Stimulated activated naive CD8-positive, alpha-beta T cell treated with anti-CD3 and anti-CD28 coated beads, Interleukin-15, amount 100 ng/mL, for 72 hours (primary cell): ENCODE measurements at regions not wholly inside any gene's neighbourhood (a gene's known extent, or its start where the extent isn't known, plus 50 kb on each side); places are given as distances from the start of the nearest gene placed in this dataset.
"Not testable (repeated sequence)": the region's sequence is repeated elsewhere in the genome, so short reads cannot be mapped to it uniquely, and the experiment has no call there.

Experiments
- ATAC-seq: fragments of 150-1000 bp; cut with Tn5 transposase; 2 replicates; pipeline ENCODE4 v1.10.0; 2021; ENCODE audit warnings: mild to moderate bottlenecking, moderate library complexity
- DNase-seq, 2 donors: peaks; one replicate each; pipeline ENCODE4 v3.0.0; 2021 to 2022
- H3K27ac Mint-ChIP-seq, 2 donors: one replicate each; pipeline ENCODE4 v1.8.0; 2022; ENCODE audit warnings: mild to moderate bottlenecking in 2 of 2, mixed read lengths in 2 of 2, moderate library complexity in 2 of 2
- H3K27me3 Mint-ChIP-seq: one replicate; pipeline ENCODE4 v1.8.0; 2022; ENCODE audit warnings: mixed read lengths
- H3K4me1 Mint-ChIP-seq: one replicate; pipeline ENCODE4 v1.8.0; 2022; ENCODE audit warnings: mild to moderate bottlenecking, mixed read lengths
- H3K4me3 Mint-ChIP-seq, 2 donors: one replicate each; pipeline ENCODE4 v1.8.0; 2022; ENCODE audit warnings: mild to moderate bottlenecking in 2 of 2, mixed read lengths in 2 of 2, moderate library complexity in 1 of 2
- H3K9me3 Mint-ChIP-seq, 2 donors: one replicate each; pipeline ENCODE4 v1.8.0; 2022; ENCODE audit warnings: mixed read lengths in 2 of 2

- H3K4me3 Mint-ChIP-seq, DNase-seq, ATAC-seq, H3K9me3 Mint-ChIP-seq, H3K4me1 Mint-ChIP-seq, H3K27me3 Mint-ChIP-seq, H3K27ac Mint-ChIP-seq: not testable (repeated sequence)
Measured at GRCh38 chr9:61817127-61817705, 627.4 kb downstream of the SPATA31A7 start.

- H3K4me1 Mint-ChIP-seq, H3K4me3 Mint-ChIP-seq, H3K9me3 Mint-ChIP-seq, H3K27me3 Mint-ChIP-seq, H3K27ac Mint-ChIP-seq: not testable (repeated sequence)
- ATAC-seq (peak; percentile 62), DNase-seq (peak; percentile 82 to 96)
Measured at GRCh38 chr9:61853624-61854259, 663.9 kb downstream of the SPATA31A7 start.

GRCh38 chr9:61854260-61854640 lies 664.4 kb downstream of the SPATA31A7 start:
- peak overlapping the region in 1 of 2 donors; percentile 29 for H3K4me3 Mint-ChIP-seq
- not testable (repeated sequence) for H3K27me3 Mint-ChIP-seq, H3K9me3 Mint-ChIP-seq, H3K27ac Mint-ChIP-seq, ATAC-seq, H3K4me1 Mint-ChIP-seq
- peak in 1 of 2 donors; percentile 1 for DNase-seq

GRCh38 chr9:61856283-61856682 lies 666.4 kb downstream of the SPATA31A7 start:
- not testable (repeated sequence) for DNase-seq, H3K27me3 Mint-ChIP-seq, H3K4me1 Mint-ChIP-seq, H3K9me3 Mint-ChIP-seq, H3K27ac Mint-ChIP-seq, H3K4me3 Mint-ChIP-seq
- peak; percentile 79 for ATAC-seq

GRCh38 chr9:61856858-61857453 lies 667.1 kb downstream of the SPATA31A7 start:
- H3K9me3 Mint-ChIP-seq, ATAC-seq, H3K27ac Mint-ChIP-seq, H3K27me3 Mint-ChIP-seq, H3K4me1 Mint-ChIP-seq: not testable (repeated sequence)
- H3K4me3 Mint-ChIP-seq: peak overlapping the region in 1 of 2 donors; percentile 2
- DNase-seq: peak in 1 of 2 donors; percentile 26

GRCh38 chr9:61857709-61858351 lies 668.0 kb downstream of the SPATA31A7 start:
- H3K4me3 Mint-ChIP-seq, H3K27ac Mint-ChIP-seq, DNase-seq, H3K27me3 Mint-ChIP-seq, H3K4me1 Mint-ChIP-seq, H3K9me3 Mint-ChIP-seq: not testable (repeated sequence)
- peak; percentile 83 for ATAC-seq

- H3K4me3 Mint-ChIP-seq, H3K9me3 Mint-ChIP-seq, H3K4me1 Mint-ChIP-seq, H3K27ac Mint-ChIP-seq, H3K27me3 Mint-ChIP-seq, ATAC-seq: not testable (repeated sequence)
- DNase-seq: peak; percentile 18 to 76
Measured at GRCh38 chr9:61862431-61862971, 672.7 kb downstream of the SPATA31A7 start.

- not testable (repeated sequence) for H3K4me3 Mint-ChIP-seq, ATAC-seq, DNase-seq, H3K27me3 Mint-ChIP-seq, H3K27ac Mint-ChIP-seq, H3K4me1 Mint-ChIP-seq, H3K9me3 Mint-ChIP-seq
Measured at GRCh38 chr9:61864463-61864862, 674.6 kb downstream of the SPATA31A7 start.

- H3K27ac Mint-ChIP-seq, H3K9me3 Mint-ChIP-seq, DNase-seq, ATAC-seq, H3K4me1 Mint-ChIP-seq, H3K27me3 Mint-ChIP-seq: not testable (repeated sequence)
- peak overlapping the region in 1 of 2 donors; percentile 66 for H3K4me3 Mint-ChIP-seq
Measured at GRCh38 chr9:61868965-61869364, 679.1 kb downstream of the SPATA31A7 start.

GRCh38 chr9:61872329-61872728 lies 682.5 kb downstream of the SPATA31A7 start:
- H3K4me1 Mint-ChIP-seq, ATAC-seq, H3K27ac Mint-ChIP-seq, H3K27me3 Mint-ChIP-seq, H3K9me3 Mint-ChIP-seq, DNase-seq, H3K4me3 Mint-ChIP-seq: not testable (repeated sequence)
